Mesenchymal stem cell (in vitro differentiated cells and primary cell): ENCODE measurements at regions not wholly inside any gene's neighbourhood (a gene's known extent, or its start where the extent isn't known, plus 50 kb on each side); places are given as distances from the start of the nearest gene placed in this dataset.

Source experiments
- DNase-seq: peaks from one replicate; pipeline ENCODE4 v3.0.0-alpha.2; 2013
- H2AFZ ChIP-seq: one replicate; pipeline ENCODE4 v1.6.1; 2013; ENCODE audit warnings: low read depth, mild to moderate bottlenecking, control low read depth, inconsistent platforms, low read length, moderate library complexity
- H2AK5ac ChIP-seq: 2 replicates; pipeline ENCODE4 v1.6.1; 2013; ENCODE audit warnings: low read length, moderate library complexity, mild to moderate bottlenecking, inconsistent platforms; ENCODE audit not compliant: severe bottlenecking
- H2BK120ac ChIP-seq: one replicate; pipeline ENCODE4 v1.6.1; 2013; ENCODE audit warnings: low read depth, mild to moderate bottlenecking, inconsistent platforms, low read length, moderate library complexity
- H2BK12ac ChIP-seq, 2 experiments: one replicate each; pipeline ENCODE4 v1.6.1; 2013; ENCODE audit warnings: inconsistent platforms in 2 of 2, low read length in 2 of 2, mild to moderate bottlenecking in 2 of 2, moderate library complexity in 2 of 2, control low read depth in 1 of 2
- H2BK15ac ChIP-seq: one replicate; pipeline ENCODE4 v1.6.1; 2013; ENCODE audit warnings: mild to moderate bottlenecking, low read depth, inconsistent platforms; ENCODE audit not compliant: poor library complexity, severe bottlenecking
- H2BK5ac ChIP-seq: 2 replicates; pipeline ENCODE4 v1.6.1; 2013; ENCODE audit warnings: low read depth, mild to moderate bottlenecking, low read length, control low read depth, inconsistent platforms; ENCODE audit not compliant: poor library complexity, severe bottlenecking
- H3K14ac ChIP-seq, 2 experiments: one replicate each; pipeline ENCODE4 v1.6.1; 2013; ENCODE audit warnings: inconsistent platforms in 2 of 2, low read length in 2 of 2, control low read depth in 1 of 2, mild to moderate bottlenecking in 1 of 2, moderate library complexity in 1 of 2
- H3K18ac ChIP-seq, 2 experiments: one replicate each; pipeline ENCODE4 v1.6.1; 2013; ENCODE audit warnings: inconsistent platforms in 2 of 2, low read length in 2 of 2, control low read depth in 1 of 2, low read depth in 1 of 2, mild to moderate bottlenecking in 1 of 2
- H3K23ac ChIP-seq, 2 experiments: one replicate each; pipeline ENCODE4 v1.6.1; 2013; ENCODE audit warnings: inconsistent platforms in 2 of 2, low read length in 2 of 2, mild to moderate bottlenecking in 2 of 2, moderate library complexity in 2 of 2, control low read depth in 1 of 2
- H3K27ac ChIP-seq: 2 replicates; pipeline ENCODE4 v1.5.1; 2013; ENCODE audit warnings: mild to moderate bottlenecking, moderate library complexity, low read length, control low read depth, inconsistent platforms; ENCODE audit not compliant: poor library complexity, severe bottlenecking
- H3K27me3 ChIP-seq, 2 experiments: 2 replicates each; pipeline versions ENCODE4 v1.6.1 to v1.7.0; 2013; ENCODE audit warnings: low read length in 2 of 2, mild to moderate bottlenecking in 2 of 2, moderate library complexity in 2 of 2, control low read depth in 1 of 2, inconsistent platforms in 1 of 2; ENCODE audit not compliant: control insufficient read depth in 1 of 2, insufficient read depth in 1 of 2
- H3K36me3 ChIP-seq, 2 experiments: 2 replicates each; pipeline versions ENCODE4 v1.6.1 to v1.7.0; 2013; ENCODE audit warnings: low read length in 2 of 2, control low read depth in 1 of 2, inconsistent platforms in 1 of 2, low read depth in 1 of 2, mild to moderate bottlenecking in 1 of 2; ENCODE audit not compliant: insufficient read depth in 2 of 2, control insufficient read depth in 1 of 2
- H3K4ac ChIP-seq, 2 experiments: one replicate each; pipeline ENCODE4 v1.6.1; 2013; ENCODE audit warnings: inconsistent platforms in 2 of 2, low read length in 2 of 2, mild to moderate bottlenecking in 2 of 2, moderate library complexity in 2 of 2, control low read depth in 1 of 2, low read depth in 1 of 2
- H3K4me1 ChIP-seq: 2 replicates; pipeline ENCODE4 v1.6.1; 2013; ENCODE audit warnings: low read depth, low read length, control low read depth; ENCODE audit not compliant: control insufficient read depth, insufficient read depth
- H3K4me2 ChIP-seq: 2 replicates; pipeline ENCODE4 v1.6.1; 2013; ENCODE audit warnings: low read length, mild to moderate bottlenecking, inconsistent platforms; ENCODE audit not compliant: poor library complexity, severe bottlenecking
- H3K4me3 ChIP-seq, 2 experiments: 2 replicates each; pipeline versions ENCODE4 v1.5.1 to v1.7.0; 2013; ENCODE audit warnings: low read length in 2 of 2, mild to moderate bottlenecking in 2 of 2, control low read depth in 1 of 2, low read depth in 1 of 2; ENCODE audit not compliant: insufficient read depth in 1 of 2
- H3K79me1 ChIP-seq: replicated peaks from 2 replicates; pipeline ENCODE4 v1.6.1; 2013; ENCODE audit warnings: mild to moderate bottlenecking, control low read depth, low read length, inconsistent platforms; ENCODE audit not compliant: poor library complexity, severe bottlenecking
- H3K9ac ChIP-seq: 2 replicates; pipeline ENCODE4 v1.7.0; 2013; ENCODE audit warnings: mild to moderate bottlenecking, low read length, moderate library complexity
- H3K9me3 ChIP-seq: 2 replicates; pipeline ENCODE4 v1.7.0; 2013; ENCODE audit warnings: mild to moderate bottlenecking, low read length; ENCODE audit not compliant: control insufficient read depth
- H4K8ac ChIP-seq: one replicate; pipeline ENCODE4 v1.6.1; 2013; ENCODE audit warnings: inconsistent platforms, mild to moderate bottlenecking, low read length, moderate library complexity
- H4K91ac ChIP-seq: one replicate; pipeline ENCODE4 v1.6.1; 2013; ENCODE audit warnings: mild to moderate bottlenecking, low read length, inconsistent platforms
- WGBS: methylation state at CpG from one replicate; pipeline ENCODE4 v1.1.7; 2013; ENCODE audit warnings: mixed read lengths; 5-methylcytosine and 5-hydroxymethylcytosine counted together

DNA sequence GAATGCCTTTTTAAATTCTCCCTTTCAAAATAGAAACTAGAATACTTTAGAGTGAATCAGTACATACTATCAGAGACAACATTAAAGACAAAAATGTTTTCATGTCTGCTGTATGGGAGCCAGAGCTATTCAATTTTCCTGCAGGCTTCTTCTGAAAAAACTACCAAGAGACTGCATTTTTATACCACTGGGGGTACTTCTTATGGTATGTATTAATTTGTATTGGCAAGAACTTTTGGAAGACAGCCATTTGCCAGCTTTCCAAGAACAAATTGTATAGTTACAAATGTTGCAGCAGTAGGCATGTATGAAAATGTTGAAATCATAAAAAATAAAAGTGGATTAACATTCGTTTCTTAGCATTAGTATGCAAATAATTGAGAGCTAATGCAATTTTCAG lies 1010.0 kb upstream of the CADM2 start:
- Histone ChIP-seq H3K23ac (no peak overlapping the region), H2AFZ (no peak overlapping the region), H4K91ac (no peak overlapping the region), H3K27me3 (no peaks in the 10 kb centered on the region), H3K27ac (no peak overlapping the region), H3K36me3 (no peaks in the 10 kb centered on the region), H2AK5ac (no peak overlapping the region), H3K4ac (no peak overlapping the region), H2BK5ac (no peak overlapping the region), H3K4me3 (no peak overlapping the region), H3K18ac (no peak overlapping the region), H3K4me1 (no peaks in the 10 kb centered on the region), H2BK15ac (no peak overlapping the region), H3K4me2 (no peak overlapping the region), H2BK120ac (no peak overlapping the region), H2BK12ac (no peak overlapping the region), H3K9me3 (peaks cover 3% of the 10 kb centered on the region), H3K9ac (no peak overlapping the region), H3K14ac (no peak overlapping the region), H3K79me1 (no peaks in the 10 kb centered on the region), H4K8ac (no peak overlapping the region)
- no CpG with 5 or more reads among the region's 1 CpG for WGBS
- no peak for DNase-seq

GRCh38 chr3:83953417-83954089 lies 1005.2 kb upstream of the CADM2 start:
- no peak overlapping the region for H3K14ac ChIP-seq
- H2BK5ac ChIP-seq = no peak overlapping the region
- no peaks in the 10 kb centered on the region for H3K27me3 ChIP-seq
- peaks cover 5% of the 10 kb centered on the region for H3K9me3 ChIP-seq
- no peak overlapping the region for H3K18ac ChIP-seq
- no peaks in the 10 kb centered on the region for H3K79me1 ChIP-seq
- no peak overlapping the region for H3K4me2 ChIP-seq
- H2BK120ac ChIP-seq = no peak overlapping the region
- H2AK5ac ChIP-seq = no peak overlapping the region
- no peak overlapping the region for H2BK15ac ChIP-seq
- no peak overlapping the region for H3K23ac ChIP-seq
- DNase-seq = no peak
- H3K36me3 ChIP-seq = no peaks in the 10 kb centered on the region
- H4K8ac ChIP-seq = no peak overlapping the region
- no peak overlapping the region for H2BK12ac ChIP-seq
- no peaks in the 10 kb centered on the region for H3K4me1 ChIP-seq
- no peak overlapping the region for H3K4me3 ChIP-seq
- 69% methylated on average over 2 of the region's 3 CpGs for WGBS
- no peak overlapping the region for H3K4ac ChIP-seq
- no peak overlapping the region for H3K27ac ChIP-seq
- no peak overlapping the region for H2AFZ ChIP-seq
- no peak overlapping the region for H3K9ac ChIP-seq
- H4K91ac ChIP-seq = no peak overlapping the region

DNA sequence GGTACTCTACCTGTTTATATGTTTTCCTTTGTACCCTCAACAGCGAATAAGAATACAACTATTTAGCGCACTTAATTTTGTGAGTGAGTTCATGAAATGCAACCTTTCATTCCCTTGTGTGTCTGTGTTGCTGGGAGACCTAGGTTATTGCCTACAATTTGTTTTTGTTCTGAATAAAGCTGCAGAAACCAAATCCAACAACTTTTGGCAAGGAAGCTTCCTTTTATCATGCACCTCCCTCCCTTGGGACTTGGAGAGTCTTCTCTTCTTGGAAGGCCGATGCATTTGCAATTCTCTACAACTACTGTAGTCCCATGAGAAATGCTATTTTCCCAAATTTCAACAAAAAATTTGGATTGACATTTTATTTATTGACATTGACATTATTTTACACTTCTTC lies 1002.4 kb upstream of the CADM2 start:
- Histone ChIP-seq H2BK120ac (no peak overlapping the region), H2BK12ac (no peak overlapping the region), H2AFZ (no peak overlapping the region), H3K36me3 (no peaks in the 10 kb centered on the region), H3K4me1 (no peaks in the 10 kb centered on the region), H3K4me3 (no peak overlapping the region), H2BK5ac (no peak overlapping the region), H2AK5ac (no peak overlapping the region), H4K91ac (no peak overlapping the region), H3K79me1 (no peaks in the 10 kb centered on the region), H3K4ac (no peak overlapping the region), H2BK15ac (no peak overlapping the region), H3K9me3 (peaks cover 5% of the 10 kb centered on the region), H3K14ac (no peak overlapping the region), H3K27me3 (no peaks in the 10 kb centered on the region), H3K18ac (no peak overlapping the region), H3K9ac (no peak overlapping the region), H3K4me2 (no peak overlapping the region), H4K8ac (no peak overlapping the region), H3K23ac (no peak overlapping the region), H3K27ac (no peak overlapping the region)
- no peak for DNase-seq
- WGBS = no CpG with 5 or more reads among the region's 3 CpGs

- DNase-seq = no peak
- Histone ChIP-seq H2AFZ (no peak overlapping the region), H2BK12ac (no peak overlapping the region), H3K14ac (no peak overlapping the region), H2BK120ac (no peak overlapping the region), H3K4me3 (no peak overlapping the region), H3K9me3 (peaks cover 10% of the 10 kb centered on the region), H4K8ac (no peak overlapping the region), H3K27ac (no peak overlapping the region), H2BK15ac (no peak overlapping the region), H3K36me3 (no peaks in the 10 kb centered on the region), H3K27me3 (no peaks in the 10 kb centered on the region), H3K9ac (no peak overlapping the region), H3K4me1 (no peaks in the 10 kb centered on the region), H3K23ac (no peak overlapping the region), H4K91ac (no peak overlapping the region), H3K4ac (no peak overlapping the region), H2BK5ac (no peak overlapping the region), H3K4me2 (no peak overlapping the region), H2AK5ac (no peak overlapping the region), H3K18ac (no peak overlapping the region), H3K79me1 (no peaks in the 10 kb centered on the region)
- WGBS = 68% methylated on average over 7 of the region's 7 CpGs
Measured at GRCh38 chr3:83968356-83968755, 990.4 kb upstream of the CADM2 start.
